SK-N-SH (cell line): ENCODE measurements at regions not wholly inside any gene's neighbourhood (a gene's known extent, or its start where the extent isn't known, plus 50 kb on each side); places are given as distances from the start of the nearest gene placed in this dataset.

Source experiments
- CTCF ChIA-PET: fragments of 300-600, 350-600 bp; formaldehyde crosslinking; extraction: SDS; loops from one replicate; lab custom pipeline; 2021; lab: Yijun Ruan, JAX
- POLR2A ChIA-PET: fragments of 350-600 bp; sonication (Branson Sonifier 250); formaldehyde crosslinking; extraction: SDS; loops from one replicate; lab custom pipeline; 2020; ENCODE audit warnings: antibody characterized with exemption, inconsistent platforms; lab: Yijun Ruan, JAX
- DNase-seq: peaks from one replicate; pipeline ENCODE4 v3.0.0; 2012
- H2AFZ ChIP-seq: fragments of 200-600 bp; sonication (generic); 2 replicates; pipeline ENCODE4 v1.8.1; 2016; ENCODE audit warnings: antibody characterized with exemption, mild to moderate bottlenecking, low read depth
- H3F3A ChIP-seq: fragments of 200-600 bp; sonication (generic); replicated peaks from 2 replicates; pipeline ENCODE3; 2016; ENCODE audit warnings: antibody characterized with exemption, mild to moderate bottlenecking; ENCODE audit not compliant: insufficient read depth
- H3K27ac ChIP-seq, 2 experiments: fragments of 200-500 bp in 1 of 2; fragments of 200-600 bp in 1 of 2; sonication (Bioruptor generic) in 1 of 2; sonication (generic), shearing (Covaris generic) in 1 of 2; 2 replicates each; pipeline versions ENCODE4 v1.5.1 to v1.6.1; 2014 to 2016; ENCODE audit warnings: low read depth in 2 of 2, inconsistent platforms in 1 of 2, low read length in 1 of 2, mild to moderate bottlenecking in 1 of 2, mixed read lengths in 1 of 2
- H3K27me3 ChIP-seq: fragments of 200-600 bp; sonication (generic), shearing (Covaris generic); 2 replicates; pipeline ENCODE4 v1.6.1; 2016; ENCODE audit warnings: mixed run types; ENCODE audit not compliant: insufficient read depth
- H3K36me3 ChIP-seq, 2 experiments: fragments of 200-500 bp in 1 of 2; fragments of 200-600 bp in 1 of 2; sonication (Bioruptor generic) in 1 of 2; sonication (generic) in 1 of 2; replicated peaks in 1 of 2; 2 replicates each; pipeline versions ENCODE3 to v1.5.1; 2014 to 2016; ENCODE audit warnings: low read length in 1 of 2, mild to moderate bottlenecking in 1 of 2; ENCODE audit not compliant: insufficient read depth in 2 of 2, control insufficient read depth in 1 of 2
- H3K4me1 ChIP-seq, 2 experiments: fragments of 200-500 bp in 1 of 2; fragments of 200-600 bp in 1 of 2; sonication (Bioruptor generic) in 1 of 2; sonication (generic), shearing (Covaris generic) in 1 of 2; 2 replicates each; pipeline versions ENCODE4 v1.5.1 to v1.6.1; 2014 to 2016; ENCODE audit warnings: low read depth in 1 of 2, low read length in 1 of 2, mixed run types in 1 of 2; ENCODE audit not compliant: insufficient read depth in 2 of 2, control insufficient read depth in 1 of 2
- H3K4me2 ChIP-seq: fragments of 200-600 bp; sonication (generic), shearing (Covaris generic); 2 replicates; pipeline ENCODE4 v1.6.1; 2017; ENCODE audit warnings: mixed run types
- H3K4me3 ChIP-seq, 2 experiments: fragments of 200-500 bp in 1 of 2; fragments of 200-600 bp in 1 of 2; sonication (Bioruptor generic) in 1 of 2; sonication (generic), shearing (Covaris generic) in 1 of 2; 2 replicates each; pipeline versions ENCODE4 v1.5.1 to v1.8.1; 2014 to 2016; ENCODE audit warnings: low read depth in 2 of 2, inconsistent platforms in 1 of 2, low read length in 1 of 2, mild to moderate bottlenecking in 1 of 2, mixed read lengths in 1 of 2, moderate library complexity in 1 of 2
- H3K79me2 ChIP-seq: fragments of 200-600 bp; sonication (generic); 2 replicates; pipeline ENCODE4 v1.8.1; 2017; ENCODE audit warnings: mild to moderate bottlenecking; ENCODE audit not compliant: insufficient read depth
- H3K9ac ChIP-seq: fragments of 200-600 bp; sonication (generic); 2 replicates; pipeline ENCODE4 v1.6.1; 2017; ENCODE audit warnings: mixed run types
- H3K9me2 ChIP-seq: fragments of 200-600 bp; sonication (generic); 2 replicates; pipeline ENCODE4 v1.6.1; 2017; ENCODE audit warnings: mixed run types
- H3K9me3 ChIP-seq: fragments of 200-600 bp; sonication (generic); 2 replicates; pipeline ENCODE4 v1.6.1; 2017; ENCODE audit warnings: mixed run types, mild to moderate bottlenecking, moderate library complexity
- H4K20me1 ChIP-seq: fragments of 200-600 bp; sonication (generic); 2 replicates; pipeline ENCODE4 v1.6.1; 2017; ENCODE audit warnings: mild to moderate bottlenecking, mixed run types; ENCODE audit not compliant: insufficient read depth
- CHD2 ChIP-seq: fragments of 150-350 bp; IDR thresholded peaks from 2 replicates; pipeline ENCODE4 v1.6.1; 2018; ENCODE audit warnings: low read length; ENCODE audit not compliant: partially characterized antibody
- EP300 ChIP-seq, 2 experiments: IDR thresholded peaks; 2 replicates each; pipeline versions ENCODE4 v1.4.0 to v1.6.1; 2012; ENCODE audit warnings: borderline replicate concordance in 1 of 2, low read depth in 1 of 2, low read length in 1 of 2
- EZH2phosphoT487 ChIP-seq: fragments of 200-600 bp; sonication (generic); IDR thresholded peaks from 2 replicates; pipeline ENCODE4 v1.6.1; 2017; ENCODE audit warnings: low read depth, mixed run types, mild to moderate bottlenecking, antibody characterized with exemption, moderate library complexity, borderline replicate concordance
- FOSL2 ChIP-seq: IDR thresholded peaks from 2 replicates; pipeline ENCODE4 v1.4.0; 2012; ENCODE audit warnings: low read depth, mild to moderate bottlenecking, moderate library complexity, borderline replicate concordance
- GATA2 ChIP-seq: sonication (generic); formaldehyde crosslinking; IDR thresholded peaks from 2 replicates; pipeline ENCODE4 v1.5.0; 2020; ENCODE audit warnings: mild to moderate bottlenecking, missing genetic modification reagents
- JUND ChIP-seq: IDR thresholded peaks from 2 replicates; pipeline ENCODE4 v1.4.0; 2012
- RCOR1 ChIP-seq: fragments of 150-350 bp; IDR thresholded peaks from 2 replicates; pipeline ENCODE4 v1.6.1; 2017; ENCODE audit warnings: antibody characterized with exemption, low read length
- SIN3A ChIP-seq: IDR thresholded peaks from 2 replicates; pipeline ENCODE4 v1.6.1; 2012; ENCODE audit warnings: low read depth, mild to moderate bottlenecking, low read length, moderate library complexity, borderline replicate concordance
- TAF1 ChIP-seq: IDR thresholded peaks from 2 replicates; pipeline ENCODE4 v1.6.1; 2012; ENCODE audit warnings: low read depth, mild to moderate bottlenecking, low read length, moderate library complexity, borderline replicate concordance
- USF1 ChIP-seq: IDR thresholded peaks from 2 replicates; pipeline ENCODE4 v1.4.0; 2012; ENCODE audit warnings: low read depth, borderline replicate concordance
- WGBS: methylation state at CpG from one replicate; pipeline ENCODE4 v1.1.6; 2017; ENCODE audit warnings: low lambda C conversion rate; 5-methylcytosine and 5-hydroxymethylcytosine counted together
- TF ChIP-seq, protein P1 (sequence below): fragments of 150-350 bp; IDR thresholded peaks from 2 replicates; pipeline ENCODE4 v1.6.1; 2016; ENCODE audit warnings: mild to moderate bottlenecking, low read depth, low read length

GRCh38 chr17:34130544-34130943, 124.5 kb upstream of the CCL2 start (continued):
- no peak for TF ChIP-seq RCOR1

DNA sequence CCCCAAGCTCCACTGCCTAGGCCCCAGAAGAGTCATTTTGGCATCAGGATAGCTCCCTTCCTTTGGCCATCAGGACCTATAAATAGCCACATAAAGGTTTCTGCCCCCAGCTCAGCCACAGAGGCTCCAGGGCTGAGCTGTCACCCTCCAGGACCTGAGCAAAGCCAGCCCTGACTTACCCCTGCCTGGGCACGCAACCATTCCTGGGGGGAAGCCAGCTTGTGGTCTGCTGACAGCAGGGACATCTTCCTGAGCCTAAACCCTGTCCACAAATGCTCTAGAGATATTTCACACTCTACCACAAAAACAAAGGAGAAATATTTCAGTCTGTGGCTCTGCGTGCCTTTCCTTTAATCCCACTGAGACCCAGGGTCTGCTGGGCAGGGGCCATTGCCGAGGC, 123.7 kb upstream of the CCL2 start:
- no peaks in the 10 kb centered on the region for H4K20me1 ChIP-seq
- H3K27me3 ChIP-seq: no peaks in the 10 kb centered on the region
- no peaks in the 10 kb centered on the region for H3K9me3 ChIP-seq
- H3K4me3 ChIP-seq: no peak overlapping the region
- H3K27ac ChIP-seq: no peak overlapping the region
- 7% methylated on average over 3 of the region's 3 CpGs for WGBS
- H3K4me1 ChIP-seq: no peaks in the 10 kb centered on the region; a peak in 1 of 4 replicates
- CTCF ChIA-PET: interaction anchor here (0.7 to 3.3 kb wide), 6 partner anchors 11 to 380 kb away, joined by 3 to 18 read pairs (median 4); no protein-coding TSS in a partner anchor
- no peaks in the 10 kb centered on the region for H3K79me2 ChIP-seq
- H3F3A ChIP-seq: no peaks in the 10 kb centered on the region
- no peak overlapping the region for H3K9ac ChIP-seq
- no peaks in the 10 kb centered on the region for H3K9me2 ChIP-seq
- TF ChIP-seq EZH2phosphoT487 (no peak), SIN3A (no peak), JUND (no peak), EP300 (IDR thresholded peaks at IDR 0.05; ENCODE audit: borderline replicate concordance in 1 of 2, low read depth in 1 of 2, low read length in 1 of 2) (no peak)
- no peak for DNase-seq
- POLR2A ChIA-PET: no interaction called here
- no peaks in the 10 kb centered on the region for H3K36me3 ChIP-seq
- H3K4me2 ChIP-seq: no peak overlapping the region
- no peak overlapping the region for H2AFZ ChIP-seq

DNA sequence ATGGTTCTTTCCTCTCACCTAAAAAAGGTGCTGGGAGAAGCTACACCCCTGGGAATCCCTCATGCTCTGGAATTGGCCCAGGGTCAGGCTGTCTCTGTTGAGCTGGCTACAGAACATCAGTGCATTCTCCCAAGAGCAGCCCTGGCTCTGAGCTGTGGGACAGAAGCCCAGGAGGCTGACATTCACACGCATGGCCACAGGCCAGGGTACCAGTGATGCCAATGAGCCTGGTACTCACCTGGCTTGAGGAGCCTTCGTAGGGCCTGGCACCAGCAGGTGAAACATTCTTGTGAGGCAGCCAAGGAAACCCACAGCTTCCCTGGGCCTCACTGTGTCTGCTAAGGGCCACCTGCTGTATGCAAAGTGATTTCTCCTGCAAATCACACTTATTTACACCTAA, 121.7 kb upstream of the CCL2 start:
- POLR2A ChIA-PET: no interaction called here

More for the DNA sequence above, 121.7 kb upstream of the CCL2 start:
- Histone ChIP-seq H3K9me3 (no peaks in the 10 kb centered on the region), H3K4me1 (no peaks in the 10 kb centered on the region; a peak in 1 of 4 replicates), H3K27me3 (no peaks in the 10 kb centered on the region), H2AFZ (no peak overlapping the region), H3K36me3 (no peaks in the 10 kb centered on the region), H3K27ac (no peak overlapping the region), H4K20me1 (no peaks in the 10 kb centered on the region), H3K4me3 (no peak overlapping the region), H3K79me2 (no peaks in the 10 kb centered on the region), H3K4me2 (no peak overlapping the region), H3K9me2 (no peaks in the 10 kb centered on the region), H3F3A (no peaks in the 10 kb centered on the region), H3K9ac (no peak overlapping the region)
- TF ChIP-seq EZH2phosphoT487 (no peak), FOSL2 (no peak), USF1 (no peak), TAF1 (no peak), GATA2 (CRISPR knock-in tag) (no peak), SIN3A (no peak), CHD2 (no peak)
- TF ChIP-seq, protein P1, sequence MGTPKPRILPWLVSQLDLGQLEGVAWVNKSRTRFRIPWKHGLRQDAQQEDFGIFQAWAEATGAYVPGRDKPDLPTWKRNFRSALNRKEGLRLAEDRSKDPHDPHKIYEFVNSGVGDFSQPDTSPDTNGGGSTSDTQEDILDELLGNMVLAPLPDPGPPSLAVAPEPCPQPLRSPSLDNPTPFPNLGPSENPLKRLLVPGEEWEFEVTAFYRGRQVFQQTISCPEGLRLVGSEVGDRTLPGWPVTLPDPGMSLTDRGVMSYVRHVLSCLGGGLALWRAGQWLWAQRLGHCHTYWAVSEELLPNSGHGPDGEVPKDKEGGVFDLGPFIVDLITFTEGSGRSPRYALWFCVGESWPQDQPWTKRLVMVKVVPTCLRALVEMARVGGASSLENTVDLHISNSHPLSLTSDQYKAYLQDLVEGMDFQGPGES: no peak
- DNase-seq: no peak
- no CpG with 5 or more reads among the region's 2 CpGs for WGBS
- CTCF ChIA-PET: interaction anchor here (5.7 kb wide), 1 partner anchor 14 kb away, joined by 32 read pairs; no protein-coding TSS in a partner anchor
